RWPE2 (cell line): ENCODE measurements at regions not wholly inside any gene's neighbourhood (a gene's known extent, or its start where the extent isn't known, plus 50 kb on each side); places are given as distances from the start of the nearest gene placed in this dataset.

Experiments used
- ATAC-seq: fragments of 200-7000 bp; cut with Tn5 transposase; 3 replicates; pipeline ENCODE4 v1.9.1; 2021; ENCODE audit warnings: low read depth
- DNase-seq: peaks from one replicate; pipeline ENCODE4 v3.0.0-alpha.2; 2020; ENCODE audit warnings: low spot score
- H3K27ac ChIP-seq: fragments of 450-650 bp; 2 replicates; pipeline ENCODE4 v1.5.1; 2017; ENCODE audit warnings: mild to moderate bottlenecking; ENCODE audit not compliant: poor library complexity, severe bottlenecking
- H3K27me3 ChIP-seq: fragments of 250-450 bp; sonication (Bioruptor Pico); 2 replicates; pipeline ENCODE4 v1.5.1; 2021; ENCODE audit warnings: mild to moderate bottlenecking, moderate library complexity; ENCODE audit not compliant: insufficient read depth, poor library complexity, severe bottlenecking
- H3K36me3 ChIP-seq: fragments of 250-450 bp; sonication (Bioruptor Pico); 2 replicates; pipeline ENCODE4 v1.5.1; 2020; ENCODE audit warnings: low read depth, mild to moderate bottlenecking, moderate library complexity
- H3K4me1 ChIP-seq: fragments of 250-450 bp; sonication (Bioruptor Pico); 2 replicates; pipeline ENCODE4 v1.5.1; 2021; ENCODE audit warnings: mild to moderate bottlenecking, moderate library complexity; ENCODE audit not compliant: insufficient read depth, poor library complexity, severe bottlenecking
- H3K4me3 ChIP-seq: fragments of 250-450 bp; sonication (Bioruptor Pico); 2 replicates; pipeline ENCODE4 v1.5.1; 2021; ENCODE audit warnings: mild to moderate bottlenecking, moderate library complexity; ENCODE audit not compliant: severe bottlenecking
- H3K9me3 ChIP-seq: fragments of 250-450 bp; sonication (Bioruptor Pico); 2 replicates; pipeline ENCODE4 v1.5.1; 2021; ENCODE audit warnings: mild to moderate bottlenecking, moderate library complexity; ENCODE audit not compliant: severe bottlenecking
- TF ChIP-seq, protein P1 (sequence below): fragments of 450-650 bp; IDR thresholded peaks from one replicate; pipeline ENCODE4 v1.5.1; 2017; ENCODE audit warnings: mild to moderate bottlenecking, moderate library complexity; ENCODE audit not compliant: poor library complexity, severe bottlenecking

DNA sequence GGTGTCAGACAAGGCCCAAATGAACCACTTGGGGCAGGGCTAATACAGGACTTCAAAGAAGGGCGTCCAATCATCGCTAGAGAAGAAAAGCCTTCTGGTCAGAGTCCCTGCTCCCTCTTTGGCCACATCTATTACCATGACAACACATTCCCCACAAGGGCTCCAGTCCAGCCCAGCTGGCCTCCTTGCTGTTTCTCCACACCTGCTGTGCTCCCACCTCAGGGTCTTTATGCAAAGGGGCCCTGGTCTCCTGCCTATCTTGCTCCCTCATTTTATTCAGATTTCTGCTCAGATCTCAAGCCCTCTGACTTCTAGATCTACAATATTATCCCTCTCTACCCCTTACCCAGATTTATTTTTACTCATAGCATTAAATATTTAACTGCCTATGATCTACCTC is 58.0 kb upstream of the KIRREL3 start:
- H3K4me3 ChIP-seq, result no peak overlapping the region
- no peak for DNase-seq

DNA sequence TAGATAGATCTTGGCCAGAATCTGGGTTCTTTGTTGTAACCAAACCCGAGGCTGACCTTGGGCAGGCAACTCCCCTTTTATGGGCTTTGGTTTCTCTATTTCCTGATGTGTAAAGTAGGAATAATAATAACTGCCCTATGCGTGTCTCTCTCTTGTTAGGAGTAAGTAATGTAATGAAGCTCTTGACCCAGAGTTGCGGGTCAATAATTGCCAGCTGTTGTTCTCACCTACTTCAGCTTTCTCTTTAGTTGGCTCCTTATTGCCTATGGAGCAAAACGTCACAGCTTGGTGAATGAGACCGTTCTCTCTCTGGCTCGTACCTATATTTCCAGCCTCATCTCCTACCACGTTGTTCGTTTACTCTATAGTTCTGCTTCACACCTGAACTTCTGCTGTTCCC is 56.6 kb upstream of the KIRREL3 start:
- Histone ChIP-seq H3K36me3 (no peaks in the 10 kb centered on the region), H3K9me3 (no peaks in the 10 kb centered on the region), H3K27ac (no peak overlapping the region), H3K4me1 (no peaks in the 10 kb centered on the region), H3K27me3 (no peaks in the 10 kb centered on the region), H3K4me3 (no peak overlapping the region)
- TF ChIP-seq, protein P1, sequence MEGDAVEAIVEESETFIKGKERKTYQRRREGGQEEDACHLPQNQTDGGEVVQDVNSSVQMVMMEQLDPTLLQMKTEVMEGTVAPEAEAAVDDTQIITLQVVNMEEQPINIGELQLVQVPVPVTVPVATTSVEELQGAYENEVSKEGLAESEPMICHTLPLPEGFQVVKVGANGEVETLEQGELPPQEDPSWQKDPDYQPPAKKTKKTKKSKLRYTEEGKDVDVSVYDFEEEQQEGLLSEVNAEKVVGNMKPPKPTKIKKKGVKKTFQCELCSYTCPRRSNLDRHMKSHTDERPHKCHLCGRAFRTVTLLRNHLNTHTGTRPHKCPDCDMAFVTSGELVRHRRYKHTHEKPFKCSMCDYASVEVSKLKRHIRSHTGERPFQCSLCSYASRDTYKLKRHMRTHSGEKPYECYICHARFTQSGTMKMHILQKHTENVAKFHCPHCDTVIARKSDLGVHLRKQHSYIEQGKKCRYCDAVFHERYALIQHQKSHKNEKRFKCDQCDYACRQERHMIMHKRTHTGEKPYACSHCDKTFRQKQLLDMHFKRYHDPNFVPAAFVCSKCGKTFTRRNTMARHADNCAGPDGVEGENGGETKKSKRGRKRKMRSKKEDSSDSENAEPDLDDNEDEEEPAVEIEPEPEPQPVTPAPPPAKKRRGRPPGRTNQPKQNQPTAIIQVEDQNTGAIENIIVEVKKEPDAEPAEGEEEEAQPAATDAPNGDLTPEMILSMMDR, result no peak
- ATAC-seq (no peak), DNase-seq (no peak)

More for the DNA sequence above, 58.0 kb upstream of the KIRREL3 start:
- H3K36me3 ChIP-seq, result no peaks in the 10 kb centered on the region
- H3K27ac ChIP-seq, result no peak overlapping the region
- TF ChIP-seq, protein P1, result no peak
- H3K4me1 ChIP-seq, result no peaks in the 10 kb centered on the region
- no peak for ATAC-seq
- no peaks in the 10 kb centered on the region for H3K27me3 ChIP-seq
- no peaks in the 10 kb centered on the region for H3K9me3 ChIP-seq

DNA sequence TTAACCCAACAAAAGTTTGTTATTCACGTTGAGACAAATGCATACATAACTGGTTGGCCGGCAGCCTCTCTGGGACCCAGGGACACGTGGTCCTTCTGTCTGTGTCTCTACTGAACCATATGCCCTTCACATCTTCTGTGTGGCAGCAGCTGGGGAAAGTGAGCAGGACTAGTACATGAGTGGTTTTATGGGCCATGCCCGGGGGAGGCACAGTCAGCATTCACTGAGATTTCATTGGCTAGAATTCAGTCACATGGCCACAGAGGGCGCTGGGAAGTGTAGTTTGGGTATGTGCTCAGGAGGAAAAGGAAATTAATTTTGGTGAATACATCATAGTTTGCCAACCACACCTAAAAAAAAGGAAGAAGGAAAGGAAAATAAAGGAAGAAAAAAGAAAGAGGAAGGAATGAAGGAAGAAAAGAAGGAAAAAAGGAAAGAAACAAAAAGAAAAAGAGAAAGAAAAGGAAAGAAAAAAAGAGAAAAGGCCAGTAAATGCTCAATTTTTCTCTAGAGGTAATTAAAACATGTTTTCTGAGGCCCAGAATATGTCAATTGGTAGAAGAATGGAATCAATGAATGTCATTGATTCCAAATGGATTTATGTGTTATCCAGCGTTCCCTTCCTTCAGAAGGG is 55.9 kb upstream of the KIRREL3 start:
- TF ChIP-seq, protein P1, result no peak
- Histone ChIP-seq H3K36me3 (no peaks in the 10 kb centered on the region), H3K4me1 (no peaks in the 10 kb centered on the region), H3K4me3 (no peak overlapping the region), H3K27ac (no peak overlapping the region), H3K9me3 (no peaks in the 10 kb centered on the region), H3K27me3 (no peaks in the 10 kb centered on the region)
- no peak for ATAC-seq
- no peak for DNase-seq

DNA sequence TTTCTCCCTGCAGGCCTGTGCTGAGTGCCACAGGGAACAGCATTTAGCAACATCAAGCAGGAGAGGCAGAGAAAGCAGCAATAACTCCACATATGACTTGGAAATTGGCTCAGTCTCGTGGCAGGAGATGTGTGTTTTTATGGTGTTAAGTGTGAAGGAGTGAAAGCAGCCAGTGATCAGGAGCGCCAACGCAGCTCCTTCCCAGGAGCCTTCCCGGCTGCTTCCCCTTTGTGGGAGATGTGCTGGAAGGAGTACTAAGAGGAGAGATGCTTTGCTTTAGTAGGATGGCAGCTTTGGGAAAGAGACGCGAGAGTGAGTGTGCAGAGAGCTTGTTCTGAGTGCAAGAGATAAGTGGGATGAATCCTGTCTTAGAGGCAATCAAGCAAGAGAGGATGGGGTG is 54.7 kb upstream of the KIRREL3 start:
- Histone ChIP-seq H3K9me3 (no peaks in the 10 kb centered on the region), H3K36me3 (no peaks in the 10 kb centered on the region), H3K27ac (no peak overlapping the region), H3K4me1 (no peaks in the 10 kb centered on the region), H3K27me3 (no peaks in the 10 kb centered on the region), H3K4me3 (no peak overlapping the region)
- DNase-seq (no peak), ATAC-seq (no peak)
- TF ChIP-seq, protein P1, result no peak

DNA sequence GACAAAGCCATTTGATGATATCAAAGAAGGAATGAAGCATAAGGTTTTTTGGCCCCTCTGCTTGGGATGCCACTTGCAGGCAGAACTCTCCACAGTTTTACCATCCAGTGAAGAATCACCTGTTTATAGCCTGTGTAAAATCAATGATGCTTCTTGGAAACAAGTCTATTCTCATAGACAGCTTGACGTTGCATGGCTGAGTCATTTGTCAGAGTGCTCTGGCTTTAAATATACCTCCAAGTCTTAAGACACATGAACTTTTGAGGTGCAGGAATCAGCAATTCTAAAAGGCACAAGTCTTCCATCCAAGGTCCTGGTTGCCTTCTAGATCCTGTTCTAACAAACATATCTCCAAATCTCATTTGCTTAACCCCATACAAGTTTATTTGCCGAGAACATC is 53.6 kb upstream of the KIRREL3 start:
- Histone ChIP-seq H3K9me3 (no peaks in the 10 kb centered on the region), H3K4me1 (no peaks in the 10 kb centered on the region), H3K27me3 (no peaks in the 10 kb centered on the region), H3K27ac (no peak overlapping the region), H3K4me3 (no peak overlapping the region), H3K36me3 (no peaks in the 10 kb centered on the region)
- ATAC-seq (no peak), DNase-seq (no peak)
- TF ChIP-seq, protein P1, result no peak
